ENCODE measurements at regions not wholly inside any gene's neighbourhood (a gene's known extent, or its start where the extent isn't known, plus 50 kb on each side); places are given as distances from the start of the nearest gene placed in this dataset.

DNA sequence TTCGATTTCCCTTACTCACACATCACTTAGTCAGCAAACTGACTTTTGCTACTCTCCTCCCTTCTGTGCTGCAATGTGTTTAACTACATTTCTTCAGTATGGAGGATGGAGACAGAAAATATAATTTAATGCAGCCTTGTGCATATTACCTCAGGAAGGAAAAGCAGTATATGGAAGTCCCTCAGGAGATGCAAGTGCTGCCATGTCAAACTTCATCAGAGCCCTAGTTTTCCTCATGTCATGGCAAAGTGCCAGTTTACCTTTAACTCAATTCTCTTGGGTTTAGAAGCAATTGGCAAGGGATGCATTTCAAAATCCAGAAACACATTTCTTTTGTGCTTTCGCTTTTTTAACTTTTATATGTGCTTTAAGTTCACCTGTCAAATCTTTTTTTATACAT, 365.4 kb downstream of the ISL1 start:
- TF ChIP-seq, protein P1, sequence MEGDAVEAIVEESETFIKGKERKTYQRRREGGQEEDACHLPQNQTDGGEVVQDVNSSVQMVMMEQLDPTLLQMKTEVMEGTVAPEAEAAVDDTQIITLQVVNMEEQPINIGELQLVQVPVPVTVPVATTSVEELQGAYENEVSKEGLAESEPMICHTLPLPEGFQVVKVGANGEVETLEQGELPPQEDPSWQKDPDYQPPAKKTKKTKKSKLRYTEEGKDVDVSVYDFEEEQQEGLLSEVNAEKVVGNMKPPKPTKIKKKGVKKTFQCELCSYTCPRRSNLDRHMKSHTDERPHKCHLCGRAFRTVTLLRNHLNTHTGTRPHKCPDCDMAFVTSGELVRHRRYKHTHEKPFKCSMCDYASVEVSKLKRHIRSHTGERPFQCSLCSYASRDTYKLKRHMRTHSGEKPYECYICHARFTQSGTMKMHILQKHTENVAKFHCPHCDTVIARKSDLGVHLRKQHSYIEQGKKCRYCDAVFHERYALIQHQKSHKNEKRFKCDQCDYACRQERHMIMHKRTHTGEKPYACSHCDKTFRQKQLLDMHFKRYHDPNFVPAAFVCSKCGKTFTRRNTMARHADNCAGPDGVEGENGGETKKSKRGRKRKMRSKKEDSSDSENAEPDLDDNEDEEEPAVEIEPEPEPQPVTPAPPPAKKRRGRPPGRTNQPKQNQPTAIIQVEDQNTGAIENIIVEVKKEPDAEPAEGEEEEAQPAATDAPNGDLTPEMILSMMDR (IDR thresholded peaks at IDR 0.05) = no peak
- TF ChIP-seq POLR2A (IDR thresholded peaks at IDR 0.05) = no peak
